ENCODE measurements at regions not wholly inside any gene's neighbourhood (a gene's known extent, or its start where the extent isn't known, plus 50 kb on each side); places are given as distances from the start of the nearest gene placed in this dataset.

DNA sequence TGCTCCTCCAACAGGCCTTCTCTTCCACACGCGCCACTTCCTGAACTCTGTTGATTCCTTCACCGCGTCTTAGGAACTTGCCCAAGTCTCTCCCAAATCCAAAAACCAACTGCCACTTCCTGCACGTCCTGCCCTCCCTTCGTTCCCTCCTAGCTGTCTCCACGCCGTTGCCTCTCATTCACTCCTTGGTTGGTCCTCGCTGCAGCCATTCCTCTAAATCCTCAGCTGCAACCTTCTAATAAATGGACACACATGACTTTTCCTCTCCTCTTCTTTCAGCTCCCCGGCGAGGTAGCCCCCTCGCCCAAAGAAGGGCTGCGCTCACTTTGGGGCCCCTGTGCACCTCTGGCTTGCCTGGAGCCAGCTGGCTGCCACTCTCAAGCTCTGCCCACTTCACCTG lies 110.2 kb downstream of the XRCC2 start:
- Histone ChIP-seq H3K9me2 (ENCODE audit: insufficient read depth) (no peaks in the 10 kb centered on the region), H3K4me2 (ENCODE audit: unreplicated experiment) (no peak overlapping the region), H3K9ac (no peak overlapping the region), H3K4me3 (no peak overlapping the region), H3K79me2 (ENCODE audit: insufficient read depth) (no peaks in the 10 kb centered on the region), H3K27me3 (replicated peaks; ENCODE audit: insufficient read depth) (no peaks in the 10 kb centered on the region), H4K20me1 (ENCODE audit: insufficient read depth) (no peaks in the 10 kb centered on the region), H3K9me3 (ENCODE audit: low read depth) (no peaks in the 10 kb centered on the region), H2AFZ (no peak overlapping the region), H3F3A (ENCODE audit: insufficient read depth) (no peaks in the 10 kb centered on the region), H3K36me3 (ENCODE audit: low read depth) (no peaks in the 10 kb centered on the region), H3K27ac (no peak overlapping the region), H3K4me1 (ENCODE audit: insufficient read depth) (no peaks in the 10 kb centered on the region)
- in situ Hi-C loops (cut with MboI), result no loop called here
- no peak for DNase-seq
- 60 to 61% methylated on average over 13 of the region's 13 CpGs for WGBS, 2 experiments (ENCODE audit: low coverage in 1 of 2, low lambda C conversion rate in 2 of 2, missing lambda C conversion rate in 2 of 2)
- no peak for TF ChIP-seq EZH2 (IDR thresholded peaks at IDR 0.05; ENCODE audit: insufficient read depth, poor library complexity, severe bottlenecking)
- no peak for TF ChIP-seq EZH2phosphoT487 (IDR thresholded peaks at IDR 0.05; ENCODE audit: insufficient read depth, low read depth)

DNA sequence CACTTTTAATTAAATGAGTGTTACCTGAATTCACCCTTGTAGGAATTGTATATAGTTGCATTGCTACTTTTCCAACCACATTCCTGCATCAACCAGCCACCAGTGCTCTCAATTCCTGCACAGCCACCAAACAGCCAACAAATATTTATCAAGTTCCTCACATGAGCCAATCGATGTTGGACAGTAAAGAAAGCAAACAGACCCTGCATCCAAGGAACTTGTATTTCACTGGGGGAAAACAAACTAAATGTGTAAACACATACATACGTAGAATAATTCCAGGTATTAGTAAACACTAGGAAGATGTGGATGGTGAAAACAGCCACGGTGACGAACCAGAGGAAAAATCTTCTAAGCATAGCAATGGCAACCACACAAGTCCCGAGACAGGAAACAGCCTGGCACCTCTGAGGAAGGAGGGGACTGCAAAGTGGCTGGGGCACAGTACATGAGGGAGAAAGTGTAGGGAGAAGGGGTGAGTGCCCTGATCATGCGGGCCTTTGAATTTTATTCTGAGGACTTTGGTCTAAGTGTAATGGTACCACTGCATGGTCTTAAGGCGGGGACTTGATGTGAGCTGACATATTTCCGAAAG lies 111.2 kb downstream of the XRCC2 start:
- Histone ChIP-seq H3K9me2 (ENCODE audit: insufficient read depth) (no peaks in the 10 kb centered on the region), H3K27me3 (replicated peaks; ENCODE audit: insufficient read depth) (no peaks in the 10 kb centered on the region)

DNA sequence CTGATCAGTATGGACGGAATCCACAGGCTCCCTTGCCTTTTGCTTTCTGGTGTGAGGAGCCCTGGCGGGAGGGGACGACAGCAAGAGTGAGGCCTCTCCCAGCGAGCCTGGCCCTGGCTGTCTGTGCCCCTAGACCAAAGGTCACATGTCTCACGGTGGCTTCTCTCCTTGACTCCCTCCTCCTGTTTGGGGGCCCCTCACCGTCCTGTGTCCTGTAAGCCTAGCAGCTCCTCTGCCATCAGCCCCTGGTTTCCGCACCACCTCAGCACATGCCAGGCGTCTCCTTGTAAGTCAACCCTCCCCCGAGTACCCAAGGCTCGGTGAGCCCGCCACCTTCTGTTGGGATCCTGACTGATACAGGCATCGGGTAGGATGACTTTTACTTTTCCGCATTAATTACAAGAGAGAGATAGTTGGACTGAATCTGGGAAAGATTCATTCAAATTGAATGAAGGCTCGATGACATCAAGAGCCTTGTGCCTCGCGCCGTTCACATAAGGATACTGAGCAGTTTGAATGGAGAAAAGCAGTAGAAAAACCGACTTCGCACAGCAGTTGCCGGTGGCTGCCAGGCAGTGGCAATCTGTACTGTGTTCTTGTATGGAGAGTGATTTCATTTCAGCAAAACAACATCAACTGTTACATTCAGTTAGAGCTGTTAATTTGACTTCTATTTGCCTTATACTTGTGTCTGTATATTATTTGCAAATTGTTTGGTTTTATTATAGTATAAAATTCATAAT lies 119.8 kb downstream of the XRCC2 start:
- Histone ChIP-seq H3K4me1 (ENCODE audit: insufficient read depth) (no peaks in the 10 kb centered on the region), H3K4me3 (no peak overlapping the region), H2AFZ (no peak overlapping the region), H3K9me3 (ENCODE audit: low read depth) (no peaks in the 10 kb centered on the region), H3K4me2 (ENCODE audit: unreplicated experiment) (no peak overlapping the region), H3K9ac (no peak overlapping the region), H3K36me3 (ENCODE audit: low read depth) (no peaks in the 10 kb centered on the region), H3K79me2 (ENCODE audit: insufficient read depth) (no peaks in the 10 kb centered on the region), H4K20me1 (ENCODE audit: insufficient read depth) (no peaks in the 10 kb centered on the region), H3K9me2 (ENCODE audit: insufficient read depth) (no peaks in the 10 kb centered on the region), H3K27me3 (replicated peaks; ENCODE audit: insufficient read depth) (no peaks in the 10 kb centered on the region), H3F3A (ENCODE audit: insufficient read depth) (no peaks in the 10 kb centered on the region), H3K27ac (no peak overlapping the region)
- no peak for TF ChIP-seq EZH2 (IDR thresholded peaks at IDR 0.05; ENCODE audit: insufficient read depth, poor library complexity, severe bottlenecking)
- no peak for TF ChIP-seq EZH2phosphoT487 (IDR thresholded peaks at IDR 0.05; ENCODE audit: insufficient read depth, low read depth)
- 85 to 87% methylated on average over 20 of the region's 20 CpGs for WGBS, 2 experiments (ENCODE audit: low coverage in 1 of 2, low lambda C conversion rate in 2 of 2, missing lambda C conversion rate in 2 of 2)
- DNase-seq, result no peak
- in situ Hi-C loops (cut with MboI), result no loop called here

More for the DNA sequence above, 111.2 kb downstream of the XRCC2 start:
- Histone ChIP-seq H3F3A (ENCODE audit: insufficient read depth) (no peaks in the 10 kb centered on the region), H3K4me2 (ENCODE audit: unreplicated experiment) (no peak overlapping the region), H3K27ac (no peak overlapping the region), H3K4me3 (no peak overlapping the region), H3K9me3 (ENCODE audit: low read depth) (no peaks in the 10 kb centered on the region), H3K79me2 (ENCODE audit: insufficient read depth) (no peaks in the 10 kb centered on the region), H4K20me1 (ENCODE audit: insufficient read depth) (no peaks in the 10 kb centered on the region), H3K4me1 (ENCODE audit: insufficient read depth) (no peaks in the 10 kb centered on the region), H3K9ac (no peak overlapping the region), H2AFZ (no peak overlapping the region), H3K36me3 (ENCODE audit: low read depth) (no peaks in the 10 kb centered on the region)
- no peak for TF ChIP-seq EZH2phosphoT487 (IDR thresholded peaks at IDR 0.05; ENCODE audit: insufficient read depth, low read depth)
- no peak for TF ChIP-seq EZH2 (IDR thresholded peaks at IDR 0.05; ENCODE audit: insufficient read depth, poor library complexity, severe bottlenecking)
- no peak for DNase-seq
- 55 to 67% methylated on average over 8 of the region's 8 CpGs for WGBS, 2 experiments (ENCODE audit: low coverage in 1 of 2, low lambda C conversion rate in 2 of 2, missing lambda C conversion rate in 2 of 2)
- in situ Hi-C loops (cut with MboI), result no loop called here

DNA sequence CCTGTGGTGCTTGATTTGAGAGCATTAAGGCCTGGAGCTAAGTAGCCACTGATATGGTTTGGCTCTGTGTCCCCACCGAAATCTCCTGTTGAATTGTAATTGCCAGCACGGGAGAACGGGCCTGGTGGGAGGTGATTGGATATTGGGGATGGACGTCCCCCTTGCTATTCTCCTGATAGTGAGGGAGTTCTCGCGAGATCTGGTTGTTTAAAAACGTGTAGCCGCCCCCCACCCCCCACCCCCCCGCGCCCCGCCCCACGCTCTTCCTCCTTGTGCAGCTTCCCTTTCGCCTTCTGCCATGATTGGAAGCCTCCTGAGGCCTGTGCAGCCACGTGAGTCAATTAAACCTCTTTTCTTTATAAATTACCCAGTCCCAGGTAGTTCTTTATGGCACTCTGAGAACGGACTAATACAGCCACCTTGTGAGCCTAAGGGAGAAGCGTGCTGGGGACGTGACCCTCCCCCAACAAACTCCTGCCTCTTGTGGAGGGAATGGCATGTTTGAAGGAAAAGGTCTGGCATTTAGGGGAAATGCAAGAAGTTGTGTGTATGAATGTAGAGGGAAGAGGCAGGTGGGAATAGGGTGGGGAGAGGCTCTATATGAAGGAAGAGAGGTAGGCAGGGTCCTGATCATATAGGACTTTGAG lies 118.0 kb upstream of the KMT2C start:
- Histone ChIP-seq H3K9ac (no peak overlapping the region), H3K4me1 (ENCODE audit: insufficient read depth) (no peaks in the 10 kb centered on the region), H2AFZ (no peak overlapping the region), H4K20me1 (ENCODE audit: insufficient read depth) (no peaks in the 10 kb centered on the region), H3K27ac (no peak overlapping the region), H3K27me3 (replicated peaks; ENCODE audit: insufficient read depth) (no peaks in the 10 kb centered on the region), H3K79me2 (ENCODE audit: insufficient read depth) (no peaks in the 10 kb centered on the region), H3K9me2 (ENCODE audit: insufficient read depth) (no peaks in the 10 kb centered on the region), H3K4me3 (no peak overlapping the region), H3K9me3 (ENCODE audit: low read depth) (no peaks in the 10 kb centered on the region), H3K4me2 (ENCODE audit: unreplicated experiment) (no peak overlapping the region), H3F3A (ENCODE audit: insufficient read depth) (no peaks in the 10 kb centered on the region), H3K36me3 (ENCODE audit: low read depth) (no peaks in the 10 kb centered on the region)
- in situ Hi-C loops (cut with MboI), result no loop called here
- WGBS, 2 experiments (ENCODE audit: low coverage in 1 of 2, low lambda C conversion rate in 2 of 2, missing lambda C conversion rate in 2 of 2), result 66 to 75% methylated on average over 14 to 17 of the region's 17 CpGs
- TF ChIP-seq EZH2 (IDR thresholded peaks at IDR 0.05; ENCODE audit: insufficient read depth, poor library complexity, severe bottlenecking), result no peak
- no peak for DNase-seq
